AG04449 (cell line): ENCODE measurements at regions not wholly inside any gene's neighbourhood (a gene's known extent, or its start where the extent isn't known, plus 50 kb on each side); places are given as distances from the start of the nearest gene placed in this dataset.

Experiments
- CTCF ChIA-PET: fragments of 350-600 bp; formaldehyde crosslinking; extraction: SDS; loops from one replicate; lab custom pipeline; 2021; ENCODE audit warnings: antibody characterized with exemption; lab: Yijun Ruan, JAX
- POLR2A ChIA-PET: fragments of 400-600, 350-600 bp; formaldehyde crosslinking; extraction: SDS; loops from one replicate; lab custom pipeline; 2020; ENCODE audit warnings: antibody characterized with exemption, inconsistent platforms; lab: Yijun Ruan, JAX
- DNase-seq: peaks from one replicate; pipeline ENCODE4 v3.0.0-alpha.2; 2010; ENCODE audit warnings: low read depth, low spot score
- H3K4me3 ChIP-seq: 2 replicates; pipeline ENCODE4 v1.5.1; 2011; ENCODE audit warnings: low read depth, mild to moderate bottlenecking, control low read depth, low read length
- TF ChIP-seq, protein P1 (sequence below): IDR thresholded peaks from one replicate; pipeline ENCODE4 v1.5.1; 2011; ENCODE audit warnings: mild to moderate bottlenecking, moderate library complexity, low read length, control low read depth, inconsistent platforms; ENCODE audit not compliant: insufficient read depth; ENCODE audit errors: missing control alignments

DNA sequence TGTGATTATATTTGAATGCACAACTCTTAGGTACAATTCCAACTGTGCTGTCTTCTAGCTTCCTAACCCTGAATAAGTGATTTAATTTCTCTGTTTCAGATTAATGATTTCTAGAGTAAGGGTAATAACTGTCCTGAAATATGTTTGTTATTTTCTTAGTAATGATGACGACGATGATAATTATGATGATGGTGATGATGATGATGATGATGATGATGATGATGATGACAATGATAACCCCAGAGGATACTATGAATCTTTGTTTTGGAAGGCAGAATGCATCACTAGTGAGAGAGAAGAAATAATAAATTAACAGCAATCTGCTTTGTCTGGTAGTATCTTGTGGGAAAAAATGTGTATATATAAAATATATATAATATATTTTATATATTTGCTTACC, 317.1 kb upstream of the CDH8 start:
- DNase-seq: no peak
- TF ChIP-seq, protein P1, sequence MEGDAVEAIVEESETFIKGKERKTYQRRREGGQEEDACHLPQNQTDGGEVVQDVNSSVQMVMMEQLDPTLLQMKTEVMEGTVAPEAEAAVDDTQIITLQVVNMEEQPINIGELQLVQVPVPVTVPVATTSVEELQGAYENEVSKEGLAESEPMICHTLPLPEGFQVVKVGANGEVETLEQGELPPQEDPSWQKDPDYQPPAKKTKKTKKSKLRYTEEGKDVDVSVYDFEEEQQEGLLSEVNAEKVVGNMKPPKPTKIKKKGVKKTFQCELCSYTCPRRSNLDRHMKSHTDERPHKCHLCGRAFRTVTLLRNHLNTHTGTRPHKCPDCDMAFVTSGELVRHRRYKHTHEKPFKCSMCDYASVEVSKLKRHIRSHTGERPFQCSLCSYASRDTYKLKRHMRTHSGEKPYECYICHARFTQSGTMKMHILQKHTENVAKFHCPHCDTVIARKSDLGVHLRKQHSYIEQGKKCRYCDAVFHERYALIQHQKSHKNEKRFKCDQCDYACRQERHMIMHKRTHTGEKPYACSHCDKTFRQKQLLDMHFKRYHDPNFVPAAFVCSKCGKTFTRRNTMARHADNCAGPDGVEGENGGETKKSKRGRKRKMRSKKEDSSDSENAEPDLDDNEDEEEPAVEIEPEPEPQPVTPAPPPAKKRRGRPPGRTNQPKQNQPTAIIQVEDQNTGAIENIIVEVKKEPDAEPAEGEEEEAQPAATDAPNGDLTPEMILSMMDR: no peak
- H3K4me3 ChIP-seq: no peak overlapping the region
- CTCF ChIA-PET: no interaction called here
- POLR2A ChIA-PET: no interaction called here

DNA sequence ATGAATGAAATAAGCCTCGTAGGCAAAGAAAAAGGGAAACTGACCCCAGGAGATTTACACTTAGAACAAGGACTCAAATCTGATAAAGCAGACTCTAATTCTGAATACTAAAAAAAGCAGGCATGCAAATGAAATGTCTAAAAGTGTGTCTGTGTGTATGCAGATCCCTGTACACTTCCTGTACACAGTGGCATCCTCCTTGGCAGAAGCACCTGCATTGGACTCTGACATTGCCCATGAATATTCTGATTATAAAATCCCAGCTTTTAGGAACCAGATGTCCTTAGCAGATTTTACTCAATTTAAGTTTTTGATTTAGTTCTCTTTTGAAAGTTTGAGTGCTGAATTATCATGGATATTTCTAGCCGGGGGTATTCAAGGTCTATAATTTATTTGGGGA, 306.0 kb upstream of the CDH8 start:
- no peak for DNase-seq
- no peak overlapping the region for H3K4me3 ChIP-seq
- CTCF ChIA-PET: no interaction called here
- TF ChIP-seq, protein P1: no peak
- POLR2A ChIA-PET: no interaction called here

DNA sequence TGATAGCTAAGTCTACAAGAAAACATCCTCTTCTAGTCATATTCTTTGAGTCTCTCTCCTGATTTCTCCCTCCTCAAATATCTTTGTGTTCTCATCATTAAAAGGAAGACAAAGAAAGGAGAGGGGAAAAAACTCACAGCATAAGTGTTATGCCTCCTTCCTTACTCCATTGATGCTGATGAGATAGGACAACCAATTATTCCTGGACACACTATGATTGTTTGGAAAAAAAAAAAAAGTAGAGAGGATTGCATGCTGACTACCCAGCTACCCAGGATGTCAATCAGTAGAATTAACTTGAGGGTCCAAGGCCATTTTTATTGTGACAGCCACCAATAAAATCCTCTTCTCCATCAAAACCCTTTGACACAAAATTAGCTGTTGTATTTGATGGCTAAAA, 299.1 kb upstream of the CDH8 start:
- POLR2A ChIA-PET: no interaction called here
- H3K4me3 ChIP-seq: no peak overlapping the region
- TF ChIP-seq, protein P1: no peak
- no peak for DNase-seq
- CTCF ChIA-PET: no interaction called here

DNA sequence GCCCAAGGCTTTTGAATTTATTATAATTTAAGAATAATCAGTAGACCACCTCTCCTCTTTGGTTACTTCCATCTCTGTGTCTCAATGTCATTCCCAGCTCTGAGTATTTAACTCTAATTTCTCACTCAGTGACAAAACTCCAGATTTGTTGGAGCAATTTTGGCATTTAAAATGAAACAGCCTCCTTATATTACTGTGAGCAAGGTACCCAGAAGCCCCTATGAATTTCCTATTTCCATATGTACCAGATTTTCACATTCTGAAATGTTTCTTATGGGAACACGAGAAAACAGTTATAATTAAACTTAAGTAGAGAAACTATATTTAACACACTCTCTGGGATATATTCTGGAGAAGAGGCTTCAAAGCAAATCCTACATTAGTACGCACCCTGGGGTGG, 285.4 kb upstream of the CDH8 start:
- CTCF ChIA-PET: no interaction called here
- TF ChIP-seq, protein P1: no peak
- DNase-seq: no peak
- H3K4me3 ChIP-seq: no peak overlapping the region
- POLR2A ChIA-PET: no interaction called here

DNA sequence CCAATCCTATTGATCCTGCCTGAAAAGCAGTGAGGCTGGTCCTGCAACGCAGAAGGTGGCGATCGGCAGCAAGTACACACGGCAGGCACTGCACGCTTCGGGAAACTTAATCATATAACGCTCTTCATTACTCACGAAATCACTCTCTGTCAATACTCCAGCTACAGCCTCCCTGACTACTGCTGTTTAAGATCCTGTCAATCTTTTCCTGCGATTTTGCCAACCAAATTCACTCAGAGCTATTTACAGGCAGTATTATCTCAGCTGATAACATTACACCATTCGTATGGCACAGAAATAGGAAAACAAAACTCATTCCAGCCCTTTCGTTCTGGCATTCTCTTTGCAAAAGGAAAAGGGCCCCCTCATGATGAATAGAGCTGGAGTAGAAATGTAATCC, 262.4 kb upstream of the CDH8 start:
- TF ChIP-seq, protein P1: no peak
- CTCF ChIA-PET: no interaction called here
- H3K4me3 ChIP-seq: no peak overlapping the region
- POLR2A ChIA-PET: no interaction called here
- DNase-seq: no peak

DNA sequence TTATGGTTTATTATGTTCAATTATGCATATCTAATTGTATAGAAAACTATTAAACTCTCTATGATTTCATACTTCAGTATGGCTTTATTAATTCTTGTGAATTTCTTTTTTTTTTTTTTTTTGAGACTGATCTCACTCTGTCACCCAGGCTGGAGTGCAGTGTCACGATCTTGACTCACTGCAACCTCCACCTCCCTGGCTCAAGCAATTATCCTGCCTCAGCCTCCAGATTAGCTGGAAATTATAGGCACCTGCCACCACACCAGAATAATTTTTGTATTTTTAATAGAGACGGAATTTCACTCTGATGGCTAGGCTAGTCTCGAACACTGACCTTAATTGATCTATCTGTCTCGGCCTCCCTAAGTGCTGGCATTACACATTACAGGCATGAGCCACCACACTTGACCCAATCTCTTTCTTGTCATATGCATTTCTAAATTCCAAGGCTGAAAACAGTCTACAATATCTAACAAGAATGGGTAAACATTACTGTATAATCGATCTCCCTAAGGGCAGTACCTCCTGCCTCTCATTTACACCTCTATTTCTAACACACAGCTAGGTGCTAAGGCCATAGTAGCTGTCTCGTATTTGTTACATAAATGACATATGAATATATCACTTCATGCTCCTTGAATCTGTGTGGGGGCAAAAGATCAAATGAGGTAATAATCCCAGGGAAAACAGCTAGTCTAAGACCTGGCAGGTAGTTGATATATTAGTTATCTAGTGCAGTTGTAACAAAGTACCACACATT, 258.2 kb upstream of the CDH8 start:
- CTCF ChIA-PET: no interaction called here
- DNase-seq: no peak
- H3K4me3 ChIP-seq: no peak overlapping the region
- POLR2A ChIA-PET: no interaction called here
- TF ChIP-seq, protein P1: no peak
